Karpas-422 (cell line): ENCODE measurements at regions not wholly inside any gene's neighbourhood (a gene's known extent, or its start where the extent isn't known, plus 50 kb on each side); places are given as distances from the start of the nearest gene placed in this dataset.
"Not testable (repeated sequence)": the region's sequence is repeated elsewhere in the genome, so short reads cannot be mapped to it uniquely, and the experiment has no call there.

Experiments
- DNase-seq: peaks from one replicate; pipeline ENCODE4 v3.0.0-alpha.2; 2015
- H2AFZ ChIP-seq: fragments of 200-600 bp; sonication (generic); 2 replicates; pipeline ENCODE4 v1.6.1; 2014; ENCODE audit warnings: antibody characterized with exemption, low read length, mixed read lengths
- H3K27ac ChIP-seq: fragments of 200-600 bp; sonication (generic); 2 replicates; pipeline ENCODE4 v1.5.1; 2014; ENCODE audit warnings: mild to moderate bottlenecking, low read length, moderate library complexity
- H3K27me3 ChIP-seq: fragments of 200-600 bp; sonication (generic); 2 replicates; pipeline ENCODE4 v1.6.1; 2014; ENCODE audit warnings: low read length, mixed read lengths
- H3K36me3 ChIP-seq: fragments of 200-600 bp; sonication (generic); 2 replicates; pipeline ENCODE4 v1.6.1; 2014; ENCODE audit warnings: low read length, mixed read lengths; ENCODE audit not compliant: insufficient read depth
- H3K4me1 ChIP-seq: fragments of 200-600 bp; sonication (generic); 2 replicates; pipeline ENCODE4 v1.6.1; 2014; ENCODE audit warnings: mild to moderate bottlenecking, low read length, mixed read lengths
- H3K4me2 ChIP-seq: fragments of 200-600 bp; sonication (generic); 2 replicates; pipeline ENCODE4 v1.6.1; 2014; ENCODE audit warnings: low read length, low read depth, mild to moderate bottlenecking; ENCODE audit not compliant: poor library complexity, severe bottlenecking
- H3K4me3 ChIP-seq: fragments of 200-600 bp; sonication (generic); 2 replicates; pipeline ENCODE4 v1.5.1; 2014; ENCODE audit warnings: mild to moderate bottlenecking, antibody characterized with exemption, low read length, mixed read lengths
- H3K79me2 ChIP-seq: fragments of 200-600 bp; sonication (generic); 2 replicates; pipeline ENCODE4 v1.6.1; 2014; ENCODE audit warnings: mild to moderate bottlenecking, low read length, mixed read lengths
- H3K9ac ChIP-seq: fragments of 200-600 bp; sonication (generic); 2 replicates; pipeline ENCODE4 v1.6.0; 2014; ENCODE audit warnings: low read length
- H3K9me2 ChIP-seq: fragments of 200-600 bp; sonication (generic), shearing (Covaris generic); replicated peaks from 2 replicates; pipeline ENCODE4 v1.6.0; 2014; ENCODE audit warnings: mild to moderate bottlenecking, low read length, moderate library complexity; ENCODE audit not compliant: insufficient read depth
- H3K9me3 ChIP-seq: fragments of 300-700, 200-600 bp; sonication (generic); 2 replicates; pipeline ENCODE4 v1.6.1; 2014; ENCODE audit warnings: low read length, mixed read lengths
- H4K20me1 ChIP-seq: fragments of 200-600 bp; sonication (generic); 2 replicates; pipeline ENCODE4 v1.6.1; 2014; ENCODE audit warnings: mild to moderate bottlenecking, antibody characterized with exemption, low read length, low read depth; ENCODE audit not compliant: insufficient read depth

DNA sequence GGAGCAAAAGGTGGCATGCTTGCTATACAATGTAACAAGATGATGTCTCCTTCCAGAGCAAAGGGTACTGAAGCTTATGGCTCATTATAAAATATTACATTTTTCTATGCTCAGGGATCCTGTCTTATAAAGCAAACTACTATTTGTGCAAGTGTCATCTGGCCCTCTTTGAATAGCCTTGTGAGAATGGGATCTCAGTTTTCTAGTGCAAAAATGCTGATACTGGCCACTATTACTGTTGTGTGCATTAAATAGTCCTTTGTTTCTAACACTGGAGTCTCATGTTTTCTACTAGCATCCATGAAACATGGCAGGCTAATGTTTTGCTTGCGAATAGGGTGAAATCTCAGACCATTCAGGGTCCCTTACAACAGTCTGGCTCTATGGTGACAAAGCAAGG is 823.0 kb downstream of the REEP3 start:
- H3K9me3 ChIP-seq: no peaks in the 10 kb centered on the region
- H3K4me3 ChIP-seq: no peak overlapping the region
- H3K4me1 ChIP-seq: no peaks in the 10 kb centered on the region
- no peaks in the 10 kb centered on the region for H3K9me2 ChIP-seq
- H3K4me2 ChIP-seq: no peak overlapping the region
- H3K36me3 ChIP-seq: no peaks in the 10 kb centered on the region
- no peaks in the 10 kb centered on the region for H3K27me3 ChIP-seq
- no peaks in the 10 kb centered on the region for H3K79me2 ChIP-seq
- no peak overlapping the region for H2AFZ ChIP-seq
- H3K9ac ChIP-seq: no peak overlapping the region
- no peak overlapping the region for H3K27ac ChIP-seq
- H4K20me1 ChIP-seq: no peaks in the 10 kb centered on the region
- DNase-seq: no peak

DNA sequence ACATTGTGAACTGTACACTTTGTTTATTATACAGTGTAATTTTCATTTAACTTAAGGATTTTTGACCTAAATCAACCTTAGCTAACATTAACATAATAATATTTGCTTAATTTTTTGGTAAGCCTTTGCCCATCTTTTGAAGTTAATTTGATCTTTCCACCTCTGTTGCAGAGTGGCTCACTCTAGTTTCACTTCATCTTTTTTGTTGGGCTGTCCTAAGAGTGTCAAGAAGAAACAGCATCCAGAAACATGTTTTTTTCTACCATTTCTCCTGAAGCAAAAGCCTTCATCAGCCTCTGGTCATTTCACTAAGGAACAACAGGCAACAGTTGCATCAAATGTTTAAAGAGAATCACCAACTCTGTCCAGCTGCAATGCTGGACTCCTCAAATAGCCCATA is 824.7 kb downstream of the REEP3 start:
- H3K9me3 ChIP-seq: no peaks in the 10 kb centered on the region
- no peaks in the 10 kb centered on the region for H3K4me1 ChIP-seq
- H3K79me2 ChIP-seq: no peaks in the 10 kb centered on the region
- H3K27ac ChIP-seq: no peak overlapping the region
- H3K9me2 ChIP-seq: no peaks in the 10 kb centered on the region
- no peak overlapping the region for H3K4me2 ChIP-seq
- peak; percentile 53 for DNase-seq
- no peak overlapping the region for H3K9ac ChIP-seq
- no peak overlapping the region for H3K4me3 ChIP-seq
- H4K20me1 ChIP-seq: no peaks in the 10 kb centered on the region
- H3K36me3 ChIP-seq: no peaks in the 10 kb centered on the region
- no peak overlapping the region for H2AFZ ChIP-seq
- no peaks in the 10 kb centered on the region for H3K27me3 ChIP-seq

DNA sequence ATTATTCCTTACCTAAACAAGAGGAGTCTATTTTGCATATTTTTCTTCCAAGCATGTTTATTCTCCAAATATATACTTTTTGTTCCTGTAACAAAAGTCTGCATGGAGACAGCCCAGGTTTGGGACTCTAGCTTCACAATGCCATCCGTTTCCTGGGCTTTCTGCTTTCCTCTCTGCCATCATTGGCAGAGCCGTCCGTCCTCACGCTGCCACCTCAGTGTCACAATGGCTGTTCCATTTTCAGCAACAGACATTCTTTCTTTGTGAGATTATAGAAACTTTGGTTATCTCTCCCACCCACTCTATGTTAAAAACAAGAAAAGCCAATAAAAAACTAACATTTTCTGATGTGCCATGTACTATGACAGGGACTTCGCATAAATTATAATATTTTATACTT is 825.2 kb downstream of the REEP3 start:
- Histone ChIP-seq H3K27me3 (no peaks in the 10 kb centered on the region), H3K4me1 (no peaks in the 10 kb centered on the region), H3K27ac (no peak overlapping the region), H3K4me3 (no peak overlapping the region), H3K4me2 (no peak overlapping the region), H3K79me2 (no peaks in the 10 kb centered on the region), H4K20me1 (no peaks in the 10 kb centered on the region), H3K9me2 (no peaks in the 10 kb centered on the region), H3K9ac (no peak overlapping the region), H3K9me3 (no peaks in the 10 kb centered on the region), H2AFZ (no peak overlapping the region), H3K36me3 (no peaks in the 10 kb centered on the region)
- DNase-seq: no peak

GRCh38 chr10:64350665-64351064 is 829.5 kb downstream of the REEP3 start:
- Histone ChIP-seq H3K9ac (no peak overlapping the region), H2AFZ (no peak overlapping the region)
- no peak for DNase-seq

GRCh38 chr10:64358907-64359306 is 837.7 kb downstream of the REEP3 start:
- H3K9me3 ChIP-seq: no peaks in the 10 kb centered on the region
- no peaks in the 10 kb centered on the region for H3K4me1 ChIP-seq
- no peak overlapping the region for H2AFZ ChIP-seq
- H3K4me3 ChIP-seq: no peak overlapping the region
- no peaks in the 10 kb centered on the region for H3K9me2 ChIP-seq
- H3K79me2 ChIP-seq: no peaks in the 10 kb centered on the region
- no peak for DNase-seq
- H3K36me3 ChIP-seq: no peaks in the 10 kb centered on the region
- no peaks in the 10 kb centered on the region for H4K20me1 ChIP-seq
- no peaks in the 10 kb centered on the region for H3K27me3 ChIP-seq
- no peak overlapping the region for H3K27ac ChIP-seq
- no peak overlapping the region for H3K4me2 ChIP-seq
- no peak overlapping the region for H3K9ac ChIP-seq

More at GRCh38 chr10:64350665-64351064, 829.5 kb downstream of the REEP3 start:
- H3K27ac ChIP-seq: no peak overlapping the region
- H3K4me1 ChIP-seq: no peaks in the 10 kb centered on the region
- H3K9me2 ChIP-seq: no peaks in the 10 kb centered on the region
- H3K36me3 ChIP-seq: no peaks in the 10 kb centered on the region
- no peaks in the 10 kb centered on the region for H3K27me3 ChIP-seq
- H3K4me2 ChIP-seq: no peak overlapping the region
- no peaks in the 10 kb centered on the region for H4K20me1 ChIP-seq
- H3K9me3 ChIP-seq: no peaks in the 10 kb centered on the region
- no peaks in the 10 kb centered on the region for H3K79me2 ChIP-seq
- no peak overlapping the region for H3K4me3 ChIP-seq

- H2AFZ ChIP-seq, DNase-seq, H3K4me1 ChIP-seq, H3K9me3 ChIP-seq, H3K9ac ChIP-seq, H3K36me3 ChIP-seq, H4K20me1 ChIP-seq, H3K27me3 ChIP-seq, H3K9me2 ChIP-seq, H3K79me2 ChIP-seq, H3K4me2 ChIP-seq, H3K27ac ChIP-seq, H3K4me3 ChIP-seq: not testable (repeated sequence)
Observed at GRCh38 chr10:64360240-64360639, 839.0 kb downstream of the REEP3 start.

DNA sequence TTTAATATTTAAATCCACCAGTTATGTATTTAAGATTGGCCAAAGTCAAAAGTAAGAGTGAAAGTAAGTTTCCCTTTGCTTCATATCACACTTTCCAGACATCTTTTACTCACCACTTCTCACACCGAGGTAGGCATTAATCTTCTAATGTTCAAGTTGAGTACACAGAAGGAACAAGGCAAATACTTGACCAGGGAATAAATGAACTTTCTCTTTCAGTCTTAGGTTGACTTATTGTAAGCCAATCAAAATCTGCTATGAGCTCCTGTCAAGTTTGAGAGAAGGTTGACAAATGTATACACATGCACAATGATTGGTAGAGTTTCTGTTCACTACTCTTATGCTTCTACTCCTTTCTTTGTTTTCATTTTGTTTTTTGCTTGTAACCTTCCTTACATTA is 842.5 kb downstream of the REEP3 start:
- Histone ChIP-seq H3K79me2 (no peaks in the 10 kb centered on the region), H3K9me3 (no peaks in the 10 kb centered on the region), H3K4me1 (no peaks in the 10 kb centered on the region), H3K27ac (no peak overlapping the region), H3K27me3 (no peaks in the 10 kb centered on the region), H3K4me3 (no peak overlapping the region), H3K9me2 (no peaks in the 10 kb centered on the region), H3K4me2 (no peak overlapping the region), H4K20me1 (no peaks in the 10 kb centered on the region), H2AFZ (no peak overlapping the region), H3K36me3 (no peaks in the 10 kb centered on the region), H3K9ac (no peak overlapping the region)
- DNase-seq: no peak

DNA sequence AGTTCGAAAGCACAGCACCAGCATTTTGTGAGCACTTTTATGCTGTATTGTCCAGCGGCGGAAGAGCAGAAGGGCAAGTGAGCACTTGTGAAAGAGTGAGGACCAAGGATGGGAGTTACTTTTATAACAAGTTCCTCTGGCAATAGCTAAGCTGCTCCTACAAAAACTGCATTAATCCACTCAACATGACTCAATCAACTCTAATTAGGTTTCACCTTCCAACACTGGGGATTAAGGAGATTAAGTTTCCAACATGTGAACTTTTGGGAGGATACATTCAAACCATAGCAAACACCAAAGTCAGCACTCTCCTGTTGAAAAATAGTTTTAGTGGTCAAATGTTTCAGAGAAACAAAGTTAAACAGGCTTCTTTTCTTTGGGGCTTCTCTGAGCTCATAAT is 844.5 kb downstream of the REEP3 start:
- Histone ChIP-seq H3K36me3 (no peaks in the 10 kb centered on the region), H3K9ac (no peak overlapping the region), H2AFZ (no peak overlapping the region), H3K9me3 (no peaks in the 10 kb centered on the region), H3K4me1 (no peaks in the 10 kb centered on the region), H3K9me2 (no peaks in the 10 kb centered on the region), H3K4me2 (no peak overlapping the region), H4K20me1 (no peaks in the 10 kb centered on the region), H3K27me3 (no peaks in the 10 kb centered on the region), H3K79me2 (no peaks in the 10 kb centered on the region), H3K27ac (no peak overlapping the region), H3K4me3 (no peak overlapping the region)
- no peak for DNase-seq

DNA sequence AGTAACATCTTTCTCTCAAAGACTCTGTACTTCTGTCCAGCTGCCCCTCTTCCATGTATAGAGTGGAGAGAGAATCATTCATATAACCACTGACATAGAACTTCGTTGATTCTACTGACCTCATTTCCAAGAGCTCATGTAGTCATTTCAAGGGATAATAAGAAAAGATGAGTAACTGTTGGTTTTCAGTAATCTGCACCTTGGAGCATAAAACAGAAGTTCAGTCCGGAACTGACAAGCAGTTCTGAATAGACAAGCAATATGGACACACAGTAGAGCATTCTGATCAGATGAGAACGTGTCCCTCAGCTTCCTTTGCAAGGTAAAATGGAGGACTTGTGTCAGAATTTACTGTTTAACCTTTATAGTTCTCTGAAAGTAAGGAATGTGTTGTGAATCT is 847.1 kb downstream of the REEP3 start:
- H3K9me2 ChIP-seq: no peaks in the 10 kb centered on the region
- DNase-seq: no peak
- H3K9ac ChIP-seq: no peak overlapping the region
- no peak overlapping the region for H3K27ac ChIP-seq
- H2AFZ ChIP-seq: no peak overlapping the region
- H3K27me3 ChIP-seq: no peaks in the 10 kb centered on the region
- H3K79me2 ChIP-seq: no peaks in the 10 kb centered on the region
- H3K4me3 ChIP-seq: no peak overlapping the region
- no peaks in the 10 kb centered on the region for H3K4me1 ChIP-seq
- H3K4me2 ChIP-seq: no peak overlapping the region
- no peaks in the 10 kb centered on the region for H3K9me3 ChIP-seq
- H4K20me1 ChIP-seq: no peaks in the 10 kb centered on the region
- H3K36me3 ChIP-seq: no peaks in the 10 kb centered on the region
